K562 (cell line): ENCODE measurements at regions not wholly inside any gene's neighbourhood (a gene's known extent, or its start where the extent isn't known, plus 50 kb on each side); places are given as distances from the start of the nearest gene placed in this dataset.

Experiments
- ARID1B ChIP-seq: fragments of 450-650 bp; IDR thresholded peaks from 2 replicates; pipeline ENCODE4 v1.6.1; 2016; ENCODE audit warnings: antibody characterized with exemption, mild to moderate bottlenecking, inconsistent platforms
- ARID3B ChIP-seq: fragments of 250-450 bp; sonication (Bioruptor Pico); IDR thresholded peaks from 2 replicates; pipeline ENCODE4 v1.4.0; 2020; ENCODE audit warnings: borderline replicate concordance
- CHD7 ChIP-seq: fragments of 200-600 bp; sonication (generic); IDR thresholded peaks from one replicate; pipeline ENCODE4 v1.6.1; 2012; ENCODE audit warnings: mild to moderate bottlenecking, low read depth, low read length, inconsistent platforms
- ETS2 ChIP-seq: IDR thresholded peaks from 2 replicates; pipeline ENCODE4 v1.6.1; 2016; ENCODE audit warnings: borderline replicate concordance, missing genetic modification characterization, mild to moderate bottlenecking, moderate library complexity, missing compliant biosample characterization; ENCODE audit not compliant: poor library complexity, severe bottlenecking
- GABPB2 ChIP-seq: fragments of 250-450 bp; sonication (Bioruptor Pico); conservative IDR thresholded peaks from 2 replicates; pipeline ENCODE4 v1.5.1; 2021; ENCODE audit warnings: mild to moderate bottlenecking
- MLLT1 ChIP-seq, 2 experiments: fragments of 450-650 bp; IDR thresholded peaks; 2 replicates each; pipeline ENCODE4 v1.6.1; 2016
- ZNF165 ChIP-seq: fragments of 250-450 bp; sonication (Bioruptor Pico); IDR thresholded peaks from 2 replicates; pipeline ENCODE4 v1.4.0; 2020; ENCODE audit warnings: borderline replicate concordance
- ZNF41 ChIP-seq: fragments of 250-450 bp; sonication (Bioruptor Pico); conservative IDR thresholded peaks from 2 replicates; pipeline ENCODE4 v1.4.0; 2020; ENCODE audit warnings: mild to moderate bottlenecking

- no peak for TF ChIP-seq CHD7
- no peak for TF ChIP-seq MLLT1 (IDR thresholded peaks at IDR 0.05)
- TF ChIP-seq GABPB2 (CRISPR knock-in tag), result no peak
- TF ChIP-seq ARID3B (CRISPR knock-in tag), result no peak
- TF ChIP-seq ARID1B, result no peak
- no peak for TF ChIP-seq ZNF165 (CRISPR knock-in tag)
- no peak for TF ChIP-seq ETS2
- TF ChIP-seq ZNF41, result no peak
Measured at GRCh38 chr12:89179983-89180382, 172.3 kb downstream of the DUSP6 start (continued).
